Astrocyte (in vitro differentiated cells and primary cell): ENCODE measurements at regions not wholly inside any gene's neighbourhood (a gene's known extent, or its start where the extent isn't known, plus 50 kb on each side); places are given as distances from the start of the nearest gene placed in this dataset.

Experiments used
- DNase-seq: peaks from one replicate; pipeline ENCODE4 v3.0.0-alpha.2; 2010; ENCODE audit warnings: low read depth
- FAIRE-seq: peaks from 2 replicates; lab custom pipeline; 2011; peaks lifted over from hg19 to GRCh38; lab: Jason Lieb, UNC
- H2AFZ ChIP-seq: 2 replicates; pipeline ENCODE4 v1.6.0; 2012; ENCODE audit warnings: low read depth, low read length, inconsistent platforms
- H3K27ac ChIP-seq: 2 replicates; pipeline ENCODE4 v1.5.1; 2011; ENCODE audit warnings: low read depth, low read length, inconsistent platforms
- H3K27me3 ChIP-seq: 2 replicates; pipeline ENCODE4 v1.6.0; 2011; ENCODE audit warnings: low read length, inconsistent platforms; ENCODE audit not compliant: insufficient read depth
- H3K36me3 ChIP-seq: 2 replicates; pipeline ENCODE4 v1.5.1; 2011; ENCODE audit warnings: low read length, inconsistent platforms; ENCODE audit not compliant: insufficient read depth
- H3K4me1 ChIP-seq: 2 replicates; pipeline ENCODE4 v1.5.1; 2011; ENCODE audit warnings: low read length, inconsistent platforms; ENCODE audit not compliant: insufficient read depth
- H3K4me2 ChIP-seq: 2 replicates; pipeline ENCODE4 v1.6.0; 2012; ENCODE audit warnings: low read length, inconsistent platforms
- H3K4me3 ChIP-seq: 2 replicates; pipeline ENCODE4 v1.5.1; 2011; ENCODE audit warnings: low read depth, mild to moderate bottlenecking, low read length, inconsistent platforms; ENCODE audit not compliant: insufficient read depth
- H3K79me2 ChIP-seq: 2 replicates; pipeline ENCODE4 v1.6.0; 2012; ENCODE audit warnings: mild to moderate bottlenecking, low read length, inconsistent platforms; ENCODE audit not compliant: insufficient read depth
- H3K9ac ChIP-seq: 2 replicates; pipeline ENCODE4 v1.6.0; 2012; ENCODE audit warnings: mild to moderate bottlenecking, low read length, inconsistent platforms
- H3K9me3 ChIP-seq: 2 replicates; pipeline ENCODE4 v1.5.1; 2012; ENCODE audit warnings: low read depth, mild to moderate bottlenecking, low read length, inconsistent platforms; ENCODE audit not compliant: insufficient read depth
- H4K20me1 ChIP-seq: 2 replicates; pipeline ENCODE4 v1.6.0; 2012; ENCODE audit warnings: low read length, inconsistent platforms; ENCODE audit not compliant: insufficient read depth
- H3K27ac Mint-ChIP-seq: one replicate; pipeline ENCODE4 v1.8.0; 2021; ENCODE audit warnings: mild to moderate bottlenecking, mixed read lengths; ENCODE audit not compliant: unreplicated experiment
- H3K27me3 Mint-ChIP-seq: one replicate; pipeline ENCODE4 v1.8.0; 2021; ENCODE audit warnings: low read depth, mixed read lengths; ENCODE audit not compliant: unreplicated experiment
- H3K36me3 Mint-ChIP-seq: one replicate; pipeline ENCODE4 v1.8.0; 2021; ENCODE audit warnings: low read depth, mixed read lengths; ENCODE audit not compliant: unreplicated experiment
- H3K4me1 Mint-ChIP-seq: one replicate; pipeline ENCODE4 v1.8.0; 2021; ENCODE audit warnings: low read depth, mixed read lengths; ENCODE audit not compliant: unreplicated experiment
- H3K4me3 Mint-ChIP-seq: one replicate; pipeline ENCODE4 v1.8.0; 2021; ENCODE audit warnings: mild to moderate bottlenecking, moderate library complexity, mixed read lengths; ENCODE audit not compliant: unreplicated experiment
- H3K9me3 Mint-ChIP-seq: one replicate; pipeline ENCODE4 v1.8.0; 2021; ENCODE audit warnings: mild to moderate bottlenecking, mixed read lengths; ENCODE audit not compliant: unreplicated experiment
- EZH2 ChIP-seq: IDR thresholded peaks from 2 replicates; pipeline ENCODE4 v1.6.1; 2012; ENCODE audit warnings: mild to moderate bottlenecking, low read length, inconsistent platforms; ENCODE audit not compliant: insufficient read depth
- TF ChIP-seq, protein P1 (sequence below): IDR thresholded peaks from 2 replicates; pipeline ENCODE4 v1.5.1; 2011; ENCODE audit warnings: low read depth, mild to moderate bottlenecking, inconsistent platforms, low read length, moderate library complexity; ENCODE audit not compliant: insufficient read depth

DNA sequence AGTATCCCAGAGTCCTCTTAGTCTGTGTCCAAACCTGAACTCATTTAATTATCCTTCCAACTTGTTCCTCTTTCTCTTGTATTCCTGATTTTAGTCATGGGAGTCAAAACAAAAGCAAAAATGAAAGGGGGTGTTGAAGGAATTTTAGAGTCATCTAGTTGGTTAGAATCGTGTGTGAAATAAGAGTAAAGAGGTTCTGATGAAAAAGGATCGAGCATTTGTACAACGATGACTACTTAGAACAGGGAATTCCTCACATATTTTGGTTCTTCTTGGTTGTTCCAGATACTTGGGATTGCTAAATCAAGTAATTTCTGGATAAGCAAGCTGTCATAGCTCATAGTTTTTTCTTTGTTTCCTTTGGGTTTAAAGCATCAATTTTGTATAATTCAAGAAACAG is 194.4 kb downstream of the BCOR start:
- TF ChIP-seq EZH2: no peak
- TF ChIP-seq, protein P1, sequence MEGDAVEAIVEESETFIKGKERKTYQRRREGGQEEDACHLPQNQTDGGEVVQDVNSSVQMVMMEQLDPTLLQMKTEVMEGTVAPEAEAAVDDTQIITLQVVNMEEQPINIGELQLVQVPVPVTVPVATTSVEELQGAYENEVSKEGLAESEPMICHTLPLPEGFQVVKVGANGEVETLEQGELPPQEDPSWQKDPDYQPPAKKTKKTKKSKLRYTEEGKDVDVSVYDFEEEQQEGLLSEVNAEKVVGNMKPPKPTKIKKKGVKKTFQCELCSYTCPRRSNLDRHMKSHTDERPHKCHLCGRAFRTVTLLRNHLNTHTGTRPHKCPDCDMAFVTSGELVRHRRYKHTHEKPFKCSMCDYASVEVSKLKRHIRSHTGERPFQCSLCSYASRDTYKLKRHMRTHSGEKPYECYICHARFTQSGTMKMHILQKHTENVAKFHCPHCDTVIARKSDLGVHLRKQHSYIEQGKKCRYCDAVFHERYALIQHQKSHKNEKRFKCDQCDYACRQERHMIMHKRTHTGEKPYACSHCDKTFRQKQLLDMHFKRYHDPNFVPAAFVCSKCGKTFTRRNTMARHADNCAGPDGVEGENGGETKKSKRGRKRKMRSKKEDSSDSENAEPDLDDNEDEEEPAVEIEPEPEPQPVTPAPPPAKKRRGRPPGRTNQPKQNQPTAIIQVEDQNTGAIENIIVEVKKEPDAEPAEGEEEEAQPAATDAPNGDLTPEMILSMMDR: no peak
- no peaks in the 10 kb centered on the region for H3K9me3 ChIP-seq
- no peak overlapping the region for H3K9ac ChIP-seq
- no peak overlapping the region for H3K4me3 Mint-ChIP-seq
- no peaks in the 10 kb centered on the region for H3K36me3 Mint-ChIP-seq
- peaks cover 31% of the 10 kb centered on the region for H3K4me1 ChIP-seq
- no peaks in the 10 kb centered on the region for H3K27me3 ChIP-seq
- no peaks in the 10 kb centered on the region for H3K9me3 Mint-ChIP-seq
- no peak overlapping the region for H2AFZ ChIP-seq
- H3K4me2 ChIP-seq: no peak overlapping the region
- no peaks in the 10 kb centered on the region for H4K20me1 ChIP-seq
- H3K4me1 Mint-ChIP-seq: peaks cover 22% of the 10 kb centered on the region
- H3K27me3 Mint-ChIP-seq: peaks cover 4% of the 10 kb centered on the region
- FAIRE-seq (peak; percentile 77), DNase-seq (peak; percentile 83)
- no peaks in the 10 kb centered on the region for H3K79me2 ChIP-seq
- no peaks in the 10 kb centered on the region for H3K36me3 ChIP-seq
- H3K4me3 ChIP-seq: no peak overlapping the region
- peak overlapping the region; percentile 19 for H3K27ac ChIP-seq
- H3K27ac Mint-ChIP-seq: peak overlapping the region; percentile 72

DNA sequence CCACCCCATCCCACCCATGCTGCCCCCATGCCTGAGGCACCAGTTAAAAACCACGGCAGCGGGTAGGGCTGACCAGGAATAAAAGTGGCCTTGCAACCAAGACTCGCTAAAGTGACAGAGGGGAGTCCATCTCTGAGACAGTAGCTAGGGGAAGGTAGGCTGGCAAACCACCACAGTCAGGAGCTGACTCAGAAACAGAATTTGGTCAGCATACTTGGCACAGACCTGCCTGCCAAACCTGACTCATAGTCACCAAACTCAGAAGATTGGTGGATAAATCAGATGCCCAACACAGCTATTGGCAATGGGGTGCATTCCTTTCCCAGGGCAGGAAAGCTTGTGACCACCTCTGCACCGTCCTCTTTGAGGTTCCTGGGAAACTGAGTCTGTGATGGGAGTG is 193.8 kb downstream of the BCOR start:
- no peaks in the 10 kb centered on the region for H3K79me2 ChIP-seq
- no peaks in the 10 kb centered on the region for H3K36me3 ChIP-seq
- H2AFZ ChIP-seq: no peak overlapping the region
- no peak overlapping the region for H3K9ac ChIP-seq
- H3K27ac Mint-ChIP-seq: no peak overlapping the region
- peaks cover 26% of the 10 kb centered on the region for H3K4me1 Mint-ChIP-seq
- DNase-seq (peak; percentile 56), FAIRE-seq (peak; percentile 85)
- no peak overlapping the region for H3K4me2 ChIP-seq
- H3K4me3 Mint-ChIP-seq: no peak overlapping the region
- peaks cover 4% of the 10 kb centered on the region for H3K27me3 Mint-ChIP-seq
- no peaks in the 10 kb centered on the region for H3K36me3 Mint-ChIP-seq
- H3K4me3 ChIP-seq: no peak overlapping the region
- H3K9me3 Mint-ChIP-seq: no peaks in the 10 kb centered on the region
- TF ChIP-seq, protein P1: no peak
- TF ChIP-seq EZH2: no peak
- no peaks in the 10 kb centered on the region for H3K9me3 ChIP-seq
- no peaks in the 10 kb centered on the region for H3K27me3 ChIP-seq
- peaks cover 37% of the 10 kb centered on the region for H3K4me1 ChIP-seq
- H3K27ac ChIP-seq: no peak overlapping the region
- H4K20me1 ChIP-seq: no peaks in the 10 kb centered on the region

DNA sequence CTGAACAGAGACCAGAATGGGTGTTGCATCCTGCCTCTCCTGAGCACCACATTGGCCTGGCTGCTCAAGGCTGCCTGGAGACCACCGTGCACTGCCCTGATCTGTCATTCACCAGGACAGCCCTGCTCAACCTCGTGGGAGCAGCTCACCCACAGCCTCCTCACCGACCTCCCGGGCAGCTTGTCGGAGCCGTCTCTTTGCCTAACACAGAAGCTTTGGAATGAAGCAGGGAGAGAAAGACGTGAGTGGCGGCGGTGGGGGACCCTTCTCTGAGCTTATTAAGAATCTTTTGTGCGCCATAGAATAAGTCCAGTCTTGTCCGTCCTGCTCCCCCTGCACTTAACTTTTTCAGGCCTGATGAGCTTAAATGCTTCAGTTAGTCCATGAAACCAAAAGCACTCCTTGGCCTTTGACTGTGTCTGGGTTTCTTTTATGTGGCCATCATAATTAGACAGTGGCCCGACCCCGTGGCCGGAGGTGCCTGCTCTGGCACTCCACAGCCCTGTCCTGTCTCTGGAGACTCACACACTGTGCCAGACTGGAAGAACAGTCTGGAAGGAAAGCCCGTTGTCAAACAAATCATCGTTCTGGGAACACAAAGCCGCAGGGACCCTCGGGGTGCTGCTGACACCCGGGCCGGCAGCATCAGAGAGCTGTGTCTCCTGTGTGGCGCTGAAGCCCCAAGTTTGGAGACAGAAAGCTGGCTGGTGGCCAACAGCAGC is 192.8 kb downstream of the BCOR start:
- no peak for TF ChIP-seq EZH2
- TF ChIP-seq, protein P1: no peak
- Histone ChIP-seq H3K79me2 (no peaks in the 10 kb centered on the region), H3K27me3 (no peaks in the 10 kb centered on the region), H3K4me2 (peak overlapping the region; percentile 70), H4K20me1 (no peaks in the 10 kb centered on the region), H2AFZ (peak overlapping the region; percentile 16), H3K9me3 (no peaks in the 10 kb centered on the region), H3K4me3 (no peak overlapping the region), H3K4me1 (peaks cover 37% of the 10 kb centered on the region), H3K27ac (no peak overlapping the region), H3K9ac (peak overlapping the region; percentile 50), H3K36me3 (no peaks in the 10 kb centered on the region)
- Mint-ChIP-seq H3K27me3 (peaks cover 4% of the 10 kb centered on the region), H3K27ac (no peak overlapping the region), H3K4me1 (peaks cover 26% of the 10 kb centered on the region), H3K4me3 (no peak overlapping the region), H3K36me3 (no peaks in the 10 kb centered on the region), H3K9me3 (no peaks in the 10 kb centered on the region)
- FAIRE-seq (no peak), DNase-seq (no peak)
